GM12865 (cell line): ENCODE measurements at regions not wholly inside any gene's neighbourhood (a gene's known extent, or its start where the extent isn't known, plus 50 kb on each side); places are given as distances from the start of the nearest gene placed in this dataset.

ENCODE experiments used
- DNase-seq: peaks from one replicate; pipeline ENCODE4 v3.0.0; 2010; ENCODE audit warnings: low read depth
- H3K4me3 ChIP-seq: 2 replicates; pipeline ENCODE4 v1.5.1; 2011; ENCODE audit warnings: mild to moderate bottlenecking, low read depth, low read length, control low read depth
- CTCF ChIP-seq: IDR thresholded peaks from 2 replicates; pipeline ENCODE4 v1.5.1; 2011; ENCODE audit warnings: low read length, control low read depth, low read depth, inconsistent platforms; ENCODE audit not compliant: insufficient read depth; ENCODE audit errors: missing control alignments

- no peak for TF ChIP-seq CTCF
- no peak overlapping the region for H3K4me3 ChIP-seq
- DNase-seq = no peak
These were observed 520.7 kb downstream of the SOX5 start for GRCh38 chr12:23428758-23429157.

- TF ChIP-seq CTCF = no peak
- no peak for DNase-seq
- H3K4me3 ChIP-seq = no peak overlapping the region
These were observed 518.5 kb downstream of the SOX5 start for GRCh38 chr12:23431006-23431405.

GRCh38 chr12:23433121-23433520, 516.3 kb downstream of the SOX5 start:
- TF ChIP-seq CTCF = no peak
- DNase-seq = no peak
- no peak overlapping the region for H3K4me3 ChIP-seq

GRCh38 chr12:23434154-23434553, 515.3 kb downstream of the SOX5 start:
- no peak for TF ChIP-seq CTCF
- no peak for DNase-seq
- H3K4me3 ChIP-seq = no peak overlapping the region

- no peak overlapping the region for H3K4me3 ChIP-seq
- no peak for DNase-seq
- no peak for TF ChIP-seq CTCF
These were observed 502.7 kb downstream of the SOX5 start for GRCh38 chr12:23446746-23447145.

GRCh38 chr12:23450810-23451209, 498.7 kb downstream of the SOX5 start:
- no peak for DNase-seq
- no peak for TF ChIP-seq CTCF
- H3K4me3 ChIP-seq = no peak overlapping the region

- TF ChIP-seq CTCF = no peak
- DNase-seq = no peak
- no peak overlapping the region for H3K4me3 ChIP-seq
These were observed 494.2 kb downstream of the SOX5 start for GRCh38 chr12:23455283-23455682.
